Fibroblast of skin of abdomen (primary cell): ENCODE measurements at regions not wholly inside any gene's neighbourhood (a gene's known extent, or its start where the extent isn't known, plus 50 kb on each side); places are given as distances from the start of the nearest gene placed in this dataset.

ENCODE experiments used
- DNase-seq: peaks from one replicate; pipeline ENCODE4 v3.0.0-alpha.2; 2013

DNA sequence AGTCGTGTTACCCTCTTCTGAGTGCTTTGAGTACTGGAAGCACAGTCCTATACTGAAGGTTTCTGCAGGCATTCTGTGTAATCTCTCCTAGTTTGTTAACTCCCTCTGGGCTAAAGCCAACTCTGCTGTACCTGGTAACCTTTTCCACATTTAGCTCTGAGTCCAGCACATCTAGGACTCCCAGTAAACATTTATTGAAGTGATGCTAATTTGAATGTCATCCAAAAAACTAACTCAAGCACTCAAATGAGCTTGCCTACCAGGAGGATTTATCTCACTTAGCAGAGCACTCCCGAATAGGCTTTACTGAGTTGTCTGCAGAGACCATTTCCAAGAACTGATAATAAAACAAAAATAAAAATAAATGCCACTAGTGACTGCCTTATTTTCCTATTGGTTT lies 79.5 kb upstream of the NFIB start:
- no peak for DNase-seq

DNA sequence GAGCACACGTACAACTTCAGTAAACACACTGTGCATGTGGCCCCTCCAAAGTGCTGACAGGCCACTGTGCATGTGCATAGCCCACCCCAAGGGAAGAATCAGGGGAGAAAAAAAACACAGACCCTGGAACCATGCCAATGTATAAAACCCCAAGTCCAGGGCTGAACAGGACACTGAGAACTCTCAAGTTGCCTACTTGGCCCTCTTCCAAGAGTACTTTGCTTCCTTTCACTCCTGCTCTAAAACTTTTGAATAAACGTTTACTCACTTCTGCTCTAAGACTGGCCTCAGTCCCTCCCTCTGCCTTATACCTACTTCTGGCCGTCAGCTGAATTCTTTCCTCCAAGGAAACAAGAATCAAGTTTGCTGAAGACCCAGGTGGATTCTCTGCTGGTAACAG lies 77.7 kb upstream of the NFIB start:
- DNase-seq = no peak

DNA sequence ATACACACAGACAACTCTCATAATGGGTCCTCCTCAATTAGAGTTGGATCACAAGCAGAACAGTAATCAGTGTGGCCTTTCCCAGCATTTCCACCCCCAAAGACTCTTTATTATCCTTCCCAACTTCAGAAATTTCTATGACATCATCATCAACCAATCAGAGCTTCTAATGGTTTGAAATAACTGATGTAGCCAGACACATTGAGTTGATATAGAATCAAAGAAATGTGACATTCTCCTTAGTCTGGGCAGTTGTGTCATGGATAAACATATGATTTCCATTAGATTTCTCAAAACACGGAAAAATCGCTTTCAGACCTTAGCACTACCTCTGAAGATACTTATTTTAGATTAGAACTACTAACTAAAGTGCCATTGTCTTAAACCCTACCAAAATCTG lies 75.7 kb upstream of the NFIB start:
- DNase-seq = no peak

DNA sequence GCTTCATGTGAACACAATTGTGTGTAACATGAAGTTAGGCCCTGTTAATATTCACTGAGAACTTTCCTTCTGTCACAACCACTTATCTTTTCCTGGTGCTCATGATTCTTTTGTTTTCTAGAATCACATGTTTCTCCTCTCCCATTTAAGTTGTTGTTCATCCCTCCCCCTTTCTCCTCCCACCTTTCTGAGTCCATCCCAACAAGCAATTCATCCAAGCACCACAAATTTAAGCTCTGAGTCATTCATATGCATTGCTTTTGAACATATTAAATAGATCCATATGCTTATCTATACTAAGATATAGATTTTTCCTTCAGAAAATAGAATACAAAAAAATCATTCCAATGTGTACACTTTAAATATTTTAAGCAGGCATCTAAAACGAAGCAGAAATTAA lies 75.2 kb upstream of the NFIB start:
- DNase-seq = peak; percentile 61

DNA sequence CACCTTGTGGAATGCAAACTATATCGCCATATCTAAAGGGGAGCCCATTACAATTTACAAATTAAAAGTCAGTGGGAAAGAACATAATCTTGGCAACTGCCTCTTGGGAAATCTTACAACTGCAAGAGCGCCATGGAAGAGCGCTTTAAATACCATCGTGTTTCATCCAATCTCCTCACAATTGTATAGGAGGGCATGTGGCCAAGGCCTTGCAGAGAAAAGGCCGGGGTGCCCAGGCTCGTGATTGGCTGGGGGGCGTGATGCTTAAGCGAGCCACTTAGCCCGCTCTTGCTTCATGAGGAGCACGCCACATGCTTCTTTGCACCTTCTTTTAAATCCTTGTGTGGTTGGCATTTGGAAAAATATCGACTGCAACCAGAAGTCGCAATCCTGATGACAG lies 69.8 kb upstream of the NFIB start:
- no peak for DNase-seq

DNA sequence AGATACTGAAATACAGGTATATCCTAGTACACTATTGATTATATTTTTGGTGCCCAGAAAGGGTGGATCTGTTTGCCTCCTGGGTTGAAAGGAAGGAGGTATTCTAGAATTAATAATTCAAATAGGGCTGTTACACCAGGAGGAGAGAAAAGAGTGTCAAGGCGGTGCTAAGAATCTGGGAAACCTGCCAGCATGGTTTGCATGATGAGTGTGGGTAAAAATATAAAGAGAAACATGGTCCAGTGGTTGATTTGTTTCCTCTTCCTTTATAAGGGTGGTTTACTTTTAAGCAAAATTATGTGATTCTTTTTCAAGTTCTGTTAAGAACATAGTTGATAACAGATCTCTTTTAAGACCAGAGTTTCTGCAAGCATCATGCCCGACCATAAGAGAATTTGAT lies 69.4 kb upstream of the NFIB start:
- DNase-seq = peak; percentile 54

DNA sequence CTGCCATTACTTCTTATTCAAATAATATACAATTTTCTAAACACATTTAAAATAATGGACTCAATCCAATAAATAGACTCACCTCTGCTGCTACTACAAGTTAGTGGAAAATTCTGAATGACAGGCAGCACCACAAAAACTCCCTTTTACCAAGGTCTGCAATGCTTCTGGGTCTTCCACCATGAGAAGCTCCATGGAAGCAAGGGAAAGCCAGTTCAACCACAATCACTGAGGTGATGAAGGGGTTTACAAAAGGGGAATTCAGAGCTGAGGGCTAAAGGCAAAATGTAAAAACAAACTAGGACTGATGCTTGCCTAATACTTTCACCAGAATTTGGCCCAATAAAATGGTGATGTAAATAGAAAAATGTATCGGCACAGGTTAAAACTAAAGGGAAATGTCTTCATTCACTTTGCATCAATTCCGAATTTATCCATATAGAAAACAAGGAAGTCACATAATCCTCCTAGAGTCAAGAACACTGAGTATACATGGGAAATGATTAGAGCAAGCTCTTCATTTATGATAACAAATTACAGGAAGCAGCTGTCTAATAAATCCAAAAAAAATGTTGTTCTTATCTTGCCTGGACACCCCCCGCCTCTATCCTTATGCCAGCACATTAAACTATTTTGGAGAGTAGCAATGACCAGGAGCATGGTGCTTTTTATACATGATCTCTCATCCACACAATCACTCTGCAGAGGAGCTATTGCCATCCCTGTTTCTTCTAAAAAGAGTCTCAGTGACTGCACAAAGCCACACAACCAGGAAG lies 66.3 kb upstream of the NFIB start:
- DNase-seq = no peak

DNA sequence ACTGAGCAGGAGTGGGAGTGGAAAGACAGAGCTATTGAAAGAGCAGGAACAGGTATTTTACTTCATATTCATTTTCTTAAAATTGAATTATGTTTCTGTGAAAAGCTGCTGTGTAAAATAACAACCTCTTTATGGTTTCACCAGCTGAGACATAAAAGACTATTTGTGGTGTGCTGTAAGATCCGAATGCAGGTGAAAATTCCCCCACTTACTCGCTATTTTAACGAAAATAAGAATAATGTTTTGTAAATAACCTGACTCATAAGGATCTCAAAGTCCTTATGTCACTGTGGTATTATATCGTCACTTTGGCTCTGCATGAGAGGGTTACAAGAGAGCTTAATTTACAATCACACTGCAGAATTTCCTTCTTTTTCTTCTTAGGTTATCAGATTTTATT lies 65.3 kb upstream of the NFIB start:
- DNase-seq = no peak

DNA sequence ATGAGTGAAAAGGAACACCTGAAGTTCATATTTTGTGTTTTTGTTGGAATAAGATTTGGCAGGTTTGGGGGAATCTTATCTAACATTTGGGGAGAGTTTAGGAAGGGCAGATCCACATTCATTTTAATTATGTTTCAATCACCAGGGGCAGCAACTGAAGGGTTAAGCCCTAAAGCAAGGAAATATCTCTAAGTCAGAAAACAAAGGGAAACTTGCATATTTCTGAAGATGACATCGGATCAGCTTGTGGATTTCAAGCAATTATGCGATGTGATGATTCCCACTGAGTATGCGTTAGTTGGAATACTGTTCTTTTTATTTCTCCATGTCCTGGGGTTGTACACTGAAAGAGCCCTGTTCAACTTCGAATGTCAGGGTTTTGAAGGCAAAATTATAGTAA lies 59.8 kb upstream of the NFIB start:
- DNase-seq = peak; percentile 28

DNA sequence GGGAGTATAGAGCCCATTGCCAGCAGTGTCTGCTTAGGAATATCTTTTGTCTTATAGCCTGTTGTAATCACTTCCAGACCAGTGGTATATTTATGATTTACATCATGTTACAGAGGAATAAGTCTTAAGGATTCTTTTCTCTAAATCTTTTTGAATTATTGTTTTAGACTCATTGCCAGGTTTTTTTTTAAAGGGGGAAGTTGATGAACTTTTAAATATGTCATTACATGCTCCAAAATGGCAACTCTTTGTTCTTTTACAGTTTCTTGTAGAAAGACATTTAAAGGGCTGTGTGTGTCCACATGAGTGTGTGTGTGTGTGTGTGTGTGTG lies 59.4 kb upstream of the NFIB start:
- DNase-seq = peak; percentile 77

DNA sequence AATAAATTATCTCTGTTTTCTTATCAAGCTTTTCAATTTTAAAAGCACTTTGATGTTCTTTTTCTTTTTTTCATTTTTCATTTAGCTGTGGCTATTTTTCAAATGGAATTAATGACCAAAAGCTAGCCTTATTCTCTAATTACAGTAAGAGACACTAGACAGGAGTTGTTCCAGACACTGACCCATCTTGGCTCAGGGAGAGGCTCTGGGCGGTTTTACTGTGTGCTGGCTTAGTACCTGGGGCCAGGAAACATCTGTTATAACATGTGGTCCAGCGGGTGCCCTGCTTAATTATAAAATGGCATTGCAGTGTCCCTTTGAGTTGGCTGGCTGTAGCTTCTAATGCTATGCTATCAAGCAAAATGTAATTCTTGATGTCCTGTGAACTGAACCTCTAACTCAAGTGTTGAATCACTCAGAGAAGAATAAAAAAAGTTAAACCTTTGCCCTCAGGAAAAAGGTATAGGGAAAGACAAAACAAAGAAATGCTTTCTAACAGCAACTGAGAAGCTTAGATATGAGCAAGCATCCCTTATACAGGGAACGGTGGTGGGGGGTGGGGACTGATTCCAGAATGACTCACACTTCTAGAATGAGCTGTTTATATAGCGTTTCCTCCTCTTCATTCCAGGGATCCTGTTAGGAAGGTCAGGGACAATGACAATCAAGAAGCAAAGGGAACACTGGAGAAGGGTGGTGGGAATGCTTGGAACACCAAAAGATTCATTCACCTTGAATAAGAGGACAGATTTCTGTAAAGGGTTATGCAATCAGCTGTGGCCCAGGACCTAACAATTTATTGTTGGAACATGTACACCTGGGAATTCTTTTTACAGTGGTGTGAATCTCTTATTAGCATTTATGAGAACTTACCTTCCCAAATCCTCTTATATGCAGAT lies 58.7 kb upstream of the NFIB start:
- DNase-seq = peak; percentile 81

DNA sequence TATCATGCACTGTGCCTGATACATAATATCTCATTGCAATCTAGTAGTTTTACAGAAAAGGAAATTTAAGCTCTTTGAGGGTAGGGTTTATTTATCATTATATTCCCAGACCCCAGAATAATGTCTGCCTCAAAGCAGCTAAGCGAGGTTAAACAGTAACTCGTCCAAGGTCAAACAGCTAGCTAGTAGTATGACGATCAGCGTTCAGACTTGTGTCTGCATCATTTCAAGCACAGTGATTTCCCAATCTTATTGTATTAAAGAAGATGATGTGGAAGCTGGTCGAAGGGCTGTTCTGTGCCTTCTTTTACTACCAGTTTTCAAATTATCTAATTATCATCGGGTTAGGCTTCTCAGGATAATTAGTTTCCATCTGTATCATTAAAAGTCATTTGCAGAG lies 55.1 kb upstream of the NFIB start:
- DNase-seq = no peak

DNA sequence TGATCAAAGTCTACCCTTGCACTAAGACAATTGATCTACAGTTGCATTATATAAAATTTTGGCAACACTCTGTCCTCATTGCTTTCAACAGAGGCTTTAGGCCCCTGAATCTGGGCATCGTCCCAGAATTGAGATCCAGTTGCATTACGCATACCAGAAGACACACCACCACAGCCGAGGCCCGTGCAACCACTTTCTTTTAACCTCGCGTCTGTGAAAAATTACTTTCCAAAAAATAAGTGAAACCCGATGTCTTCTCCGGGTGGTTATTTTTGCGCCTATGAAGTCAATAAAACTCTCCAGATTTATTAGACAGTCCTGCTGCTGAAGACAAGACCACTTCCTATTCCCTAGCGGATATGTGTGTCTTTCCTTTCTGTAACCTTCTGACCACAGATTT lies 52.1 kb upstream of the NFIB start:
- DNase-seq = peak; percentile 99

DNA sequence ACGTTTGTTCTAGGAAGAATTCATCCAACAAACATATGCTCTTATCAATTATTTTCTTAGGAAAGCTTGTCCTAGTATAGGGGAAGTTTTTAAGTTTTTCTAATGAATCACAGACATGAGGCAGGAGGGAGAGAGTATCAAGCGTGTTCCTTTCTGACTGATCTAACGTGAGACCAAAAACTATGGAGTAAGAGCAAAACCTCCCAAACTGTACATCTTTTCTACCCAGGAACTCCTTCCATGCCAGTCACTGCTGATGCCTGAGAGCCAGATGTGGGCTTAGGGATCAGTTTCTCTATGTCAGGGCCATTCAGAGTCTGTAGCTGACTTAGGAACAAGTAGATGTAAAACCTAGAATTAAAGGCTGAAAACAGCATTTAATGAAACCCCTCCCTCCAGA lies 51.7 kb upstream of the NFIB start:
- DNase-seq = no peak
